Fibroblast of mammary gland (primary cell): ENCODE measurements at regions not wholly inside any gene's neighbourhood (a gene's known extent, or its start where the extent isn't known, plus 50 kb on each side); places are given as distances from the start of the nearest gene placed in this dataset.
A peak's percentile ranks its signal among the peaks of the same experiment; 100 is the strongest.

Source experiments
- DNase-seq: peaks from one replicate; pipeline ENCODE4 v3.0.0-alpha.2; 2010; ENCODE audit warnings: low read depth
- H3K4me3 ChIP-seq: 2 replicates; pipeline ENCODE4 v1.5.1; 2011; ENCODE audit warnings: low read depth, mild to moderate bottlenecking, low read length, moderate library complexity; ENCODE audit not compliant: control insufficient read depth
- TF ChIP-seq, protein P1 (sequence below): conservative IDR thresholded peaks from 2 replicates; pipeline ENCODE4 v1.5.1; 2011; ENCODE audit warnings: low read depth, low read length, inconsistent platforms; ENCODE audit not compliant: control insufficient read depth, insufficient read depth

DNA sequence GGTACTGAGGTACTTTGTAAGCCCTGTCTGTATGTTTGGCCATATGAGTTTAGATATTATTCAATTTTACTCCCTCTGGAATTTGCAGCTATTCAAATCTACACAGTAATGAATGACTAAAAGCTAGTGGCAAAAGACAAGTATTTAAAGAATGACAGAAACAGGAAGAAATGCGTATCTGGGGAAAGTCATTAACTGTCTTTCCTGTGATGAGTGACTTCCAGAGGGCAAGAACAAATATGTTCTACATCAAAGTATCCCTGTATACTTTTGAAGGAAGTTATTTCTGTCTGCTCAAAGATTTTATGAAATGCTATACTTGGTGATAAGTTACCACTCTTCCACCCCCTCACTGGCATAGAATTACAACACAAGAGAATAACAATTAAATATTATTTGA is 489.3 kb upstream of the SOX9 start:
- DNase-seq: peak; percentile 26
- TF ChIP-seq, protein P1, sequence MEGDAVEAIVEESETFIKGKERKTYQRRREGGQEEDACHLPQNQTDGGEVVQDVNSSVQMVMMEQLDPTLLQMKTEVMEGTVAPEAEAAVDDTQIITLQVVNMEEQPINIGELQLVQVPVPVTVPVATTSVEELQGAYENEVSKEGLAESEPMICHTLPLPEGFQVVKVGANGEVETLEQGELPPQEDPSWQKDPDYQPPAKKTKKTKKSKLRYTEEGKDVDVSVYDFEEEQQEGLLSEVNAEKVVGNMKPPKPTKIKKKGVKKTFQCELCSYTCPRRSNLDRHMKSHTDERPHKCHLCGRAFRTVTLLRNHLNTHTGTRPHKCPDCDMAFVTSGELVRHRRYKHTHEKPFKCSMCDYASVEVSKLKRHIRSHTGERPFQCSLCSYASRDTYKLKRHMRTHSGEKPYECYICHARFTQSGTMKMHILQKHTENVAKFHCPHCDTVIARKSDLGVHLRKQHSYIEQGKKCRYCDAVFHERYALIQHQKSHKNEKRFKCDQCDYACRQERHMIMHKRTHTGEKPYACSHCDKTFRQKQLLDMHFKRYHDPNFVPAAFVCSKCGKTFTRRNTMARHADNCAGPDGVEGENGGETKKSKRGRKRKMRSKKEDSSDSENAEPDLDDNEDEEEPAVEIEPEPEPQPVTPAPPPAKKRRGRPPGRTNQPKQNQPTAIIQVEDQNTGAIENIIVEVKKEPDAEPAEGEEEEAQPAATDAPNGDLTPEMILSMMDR: no peak
- no peak overlapping the region for H3K4me3 ChIP-seq

DNA sequence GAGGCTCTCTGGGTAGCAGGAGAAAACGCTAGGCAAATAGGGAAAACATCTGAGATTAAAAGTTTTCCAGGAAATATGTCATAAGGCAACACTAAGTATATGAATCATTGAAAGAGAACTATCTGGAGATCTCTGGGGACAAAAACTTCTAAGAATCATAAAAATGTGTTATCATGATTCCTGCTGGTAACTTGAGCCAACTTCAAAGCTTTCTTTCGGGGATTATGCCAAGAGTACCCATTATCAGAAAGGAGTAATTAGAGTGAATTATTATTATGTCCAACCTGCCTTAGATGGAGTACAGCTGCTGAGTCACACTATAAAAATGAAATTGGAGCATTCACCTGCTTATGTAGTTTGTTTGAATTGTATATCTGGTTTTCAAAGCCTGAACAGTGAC is 488.5 kb upstream of the SOX9 start:
- TF ChIP-seq, protein P1: no peak
- H3K4me3 ChIP-seq: no peak overlapping the region
- peak; percentile 54 for DNase-seq

DNA sequence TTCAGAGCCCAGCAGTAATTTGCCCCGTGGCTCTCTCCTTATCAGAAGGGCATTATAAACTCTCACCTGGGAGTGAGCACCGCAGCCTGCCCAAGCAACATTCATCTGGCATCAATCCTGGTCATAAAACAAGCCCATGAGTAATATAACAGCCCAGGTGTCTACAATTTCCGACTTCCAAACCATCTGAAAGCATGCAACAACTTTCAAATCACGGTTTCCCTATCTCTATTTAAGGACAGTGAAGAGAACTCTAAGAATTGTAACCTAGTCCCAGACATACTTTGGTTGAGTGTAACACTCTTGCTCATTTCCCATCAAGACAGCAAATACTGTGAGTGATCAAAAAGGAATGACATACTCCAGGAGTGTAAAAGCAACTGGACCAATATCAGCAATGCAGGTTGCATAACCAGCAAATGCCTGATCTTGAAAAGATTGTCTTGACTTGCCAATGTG is 487.4 kb upstream of the SOX9 start:
- TF ChIP-seq, protein P1: no peak
- peak; percentile 77 for DNase-seq

DNA sequence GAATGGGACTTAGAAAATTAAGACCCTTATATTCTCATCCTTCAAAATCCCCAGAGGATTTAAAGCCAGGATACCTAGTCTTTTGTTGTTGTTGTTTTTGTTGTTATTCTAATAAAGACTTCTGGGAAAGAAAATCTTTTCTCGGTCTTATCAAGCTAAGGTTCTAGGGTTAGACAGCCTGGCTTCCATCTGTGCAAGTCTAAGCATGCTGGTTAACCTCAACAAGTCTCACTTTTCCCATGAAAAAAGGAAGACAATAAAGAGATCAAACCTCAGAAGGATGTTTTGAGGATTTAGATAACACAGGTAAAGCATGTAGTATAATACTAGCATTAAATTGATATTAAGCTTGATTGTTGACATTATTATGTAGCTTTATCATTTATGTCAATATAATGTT is 486.4 kb upstream of the SOX9 start:
- DNase-seq: no peak
- no peak overlapping the region for H3K4me3 ChIP-seq
- TF ChIP-seq, protein P1: no peak

More for the DNA sequence above, 487.4 kb upstream of the SOX9 start:
- no peak overlapping the region for H3K4me3 ChIP-seq

DNA sequence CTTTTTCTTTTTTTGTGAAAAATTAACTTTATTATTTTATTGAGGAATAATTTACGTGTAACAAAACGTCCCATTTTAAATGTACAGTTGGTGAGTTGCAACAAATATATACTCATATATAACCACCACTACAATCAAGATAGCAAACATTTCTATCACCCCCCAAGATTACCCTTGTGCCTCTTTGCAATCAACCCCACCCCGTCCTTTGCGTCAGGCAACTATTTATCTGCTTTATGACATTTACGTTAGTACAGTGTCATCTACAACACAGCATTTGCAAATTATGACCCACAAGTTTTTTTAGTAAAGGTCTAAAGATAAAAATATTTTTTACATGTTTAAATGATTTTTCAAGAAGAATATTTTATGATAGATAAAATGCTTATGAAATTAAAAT is 485.6 kb upstream of the SOX9 start:
- no peak overlapping the region for H3K4me3 ChIP-seq
- TF ChIP-seq, protein P1: no peak
- no peak for DNase-seq

DNA sequence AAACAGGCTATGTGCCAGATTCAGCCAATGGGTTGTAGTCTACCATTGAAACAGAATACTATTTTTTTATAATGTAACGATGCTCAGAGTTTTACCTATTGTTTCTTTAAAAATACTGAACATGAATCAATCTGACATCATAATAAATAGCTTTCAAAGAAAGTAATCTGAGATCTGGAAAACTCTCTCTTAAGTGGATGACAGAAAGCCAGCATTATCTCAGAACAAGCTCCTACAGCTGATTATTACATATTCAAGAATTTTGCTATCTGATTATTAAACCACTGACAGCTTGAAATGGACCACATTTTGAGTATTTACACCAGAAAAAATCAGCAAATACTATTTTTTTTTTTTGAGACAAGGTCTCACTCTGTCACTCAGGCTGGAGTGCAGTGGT is 484.2 kb upstream of the SOX9 start:
- no peak overlapping the region for H3K4me3 ChIP-seq
- no peak for DNase-seq
- TF ChIP-seq, protein P1: no peak

DNA sequence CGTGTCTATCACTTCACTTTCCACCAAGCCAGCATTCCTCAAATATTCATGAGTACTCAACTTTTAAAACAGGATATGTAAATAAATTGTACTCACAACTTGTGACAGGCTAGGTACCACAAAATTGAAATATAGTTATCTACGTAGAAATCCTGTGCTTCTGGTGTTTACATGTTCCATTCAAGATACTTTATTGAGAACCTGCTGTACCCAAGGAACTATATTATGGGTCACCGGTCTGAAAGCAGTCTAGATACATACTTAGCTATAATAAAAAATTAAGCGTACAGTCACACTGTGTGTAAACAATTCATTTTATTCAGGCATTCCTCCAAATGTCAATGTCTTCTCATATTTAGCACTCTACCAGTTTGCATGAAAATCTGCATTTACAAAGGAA is 482.2 kb upstream of the SOX9 start:
- no peak for DNase-seq
- TF ChIP-seq, protein P1: no peak
- H3K4me3 ChIP-seq: no peak overlapping the region
